OCI-LY7 (cell line): ENCODE measurements at regions not wholly inside any gene's neighbourhood (a gene's known extent, or its start where the extent isn't known, plus 50 kb on each side); places are given as distances from the start of the nearest gene placed in this dataset.
"Not testable (repeated sequence)": the region's sequence is repeated elsewhere in the genome, so short reads cannot be mapped to it uniquely, and the experiment has no call there.

Experiments used
- BruUV-seq: library from RNA; stranded (reverse); fragments of 400-500 nt; replicated peaks from 2 replicates; lab custom pipeline; 2021; lab: Mats Ljungman, UMichigan
- CTCF ChIA-PET: fragments of 300-600 bp; sonication (Branson Sonifier 250); formaldehyde crosslinking; loops from one replicate; lab custom pipeline; 2022; ENCODE audit warnings: antibody characterized with exemption; ENCODE audit not compliant: unreplicated experiment; lab: Charles Lee
- POLR2A ChIA-PET: fragments of 300-600 bp; sonication (Branson Sonifier 250); formaldehyde crosslinking; loops from one replicate; lab custom pipeline; 2022; ENCODE audit warnings: antibody characterized with exemption; lab: Charles Lee
- DNase-seq: peaks from one replicate; pipeline ENCODE4 v3.0.0-alpha.2; 2015; ENCODE audit warnings: low spot score
- H2AFZ ChIP-seq: fragments of 200-600 bp; sonication (generic), shearing (Covaris generic); 2 replicates; pipeline ENCODE4 v1.6.1; 2014; ENCODE audit warnings: mild to moderate bottlenecking, antibody characterized with exemption, low read length, moderate library complexity
- H3K27ac ChIP-seq: fragments of 200-600 bp; sonication (generic); 2 replicates; pipeline ENCODE4 v1.5.1; 2014; ENCODE audit warnings: mixed run types, low read depth, mild to moderate bottlenecking, moderate library complexity, low read length, inconsistent platforms; ENCODE audit not compliant: poor library complexity, severe bottlenecking
- H3K36me3 ChIP-seq: fragments of 200-600 bp; sonication (generic); 2 replicates; pipeline ENCODE4 v1.6.1; 2014; ENCODE audit warnings: mild to moderate bottlenecking, antibody characterized with exemption, low read length, moderate library complexity, mixed read lengths; ENCODE audit not compliant: insufficient read depth
- H3K4me1 ChIP-seq: fragments of 200-600 bp; sonication (generic); 2 replicates; pipeline ENCODE4 v1.5.1; 2014; ENCODE audit warnings: mild to moderate bottlenecking, low read length; ENCODE audit not compliant: insufficient read depth, poor library complexity, severe bottlenecking
- H3K4me2 ChIP-seq: fragments of 200-600 bp; sonication (generic); 2 replicates; pipeline ENCODE4 v1.6.1; 2014; ENCODE audit warnings: mild to moderate bottlenecking, low read length
- H3K4me3 ChIP-seq: fragments of 200-600 bp; sonication (generic); 2 replicates; pipeline ENCODE4 v1.5.1; 2014; ENCODE audit warnings: mild to moderate bottlenecking, low read depth, low read length; ENCODE audit not compliant: poor library complexity, severe bottlenecking
- H3K79me2 ChIP-seq: fragments of 200-600 bp; sonication (generic); 2 replicates; pipeline ENCODE4 v1.6.1; 2016; ENCODE audit warnings: low read depth, mild to moderate bottlenecking, low read length, moderate library complexity, mixed read lengths; ENCODE audit not compliant: insufficient read depth
- H3K9me2 ChIP-seq: fragments of 200-600 bp; sonication (generic); 2 replicates; pipeline ENCODE4 v1.6.1; 2016; ENCODE audit warnings: mild to moderate bottlenecking, low read length, mixed read lengths; ENCODE audit not compliant: insufficient read depth
- H3K9me3 ChIP-seq: fragments of 200-600 bp; sonication (generic); 2 replicates; pipeline ENCODE4 v1.6.1; 2014; ENCODE audit warnings: mild to moderate bottlenecking, mixed run types, low read length, mixed read lengths
- H4K20me1 ChIP-seq: fragments of 200-600 bp; sonication (generic); 2 replicates; pipeline ENCODE4 v1.6.1; 2014; ENCODE audit warnings: mild to moderate bottlenecking, antibody characterized with exemption, low read length, moderate library complexity, mixed read lengths; ENCODE audit not compliant: insufficient read depth
- CTCF ChIP-seq: fragments of 200-600 bp; sonication (generic); conservative IDR thresholded peaks from 2 replicates; pipeline ENCODE4 v1.5.1; 2014; ENCODE audit warnings: mild to moderate bottlenecking, antibody characterized with exemption, low read length, moderate library complexity, mixed read lengths
- EZH2phosphoT487 ChIP-seq: fragments of 200-600 bp; sonication (generic); IDR thresholded peaks from 2 replicates; pipeline ENCODE4 v1.6.1; 2018; ENCODE audit warnings: low read depth, borderline replicate concordance, mild to moderate bottlenecking, mixed run types, antibody characterized with exemption, low read length, moderate library complexity, mixed read lengths
- intact Hi-C: fragments of 100-400 bp; cut with micrococcal nuclease; formaldehyde crosslinking; loops from one replicate; pipeline ENCODE4 v1.10.0; 2022; ENCODE audit not compliant: unreplicated experiment

GRCh38 chr7:50851451-50851850, 68.8 kb upstream of the GRB10 start:
- H4K20me1 ChIP-seq, result no peaks in the 10 kb centered on the region
- no peak overlapping the region for H3K4me2 ChIP-seq
- no peak overlapping the region for H2AFZ ChIP-seq
- H3K27ac ChIP-seq, result no peak overlapping the region
- no peak overlapping the region for H3K4me3 ChIP-seq
- BruUV-seq, result no TSS peak
- TF ChIP-seq CTCF (no peak), EZH2phosphoT487 (no peak)
- CTCF ChIA-PET, result no interaction called here
- no peak for DNase-seq
- POLR2A ChIA-PET, result interaction anchor here (0.7 kb wide), 1 partner anchor 1035 kb away, joined by 3 read pairs; no protein-coding TSS in a partner anchor
- H3K9me2 ChIP-seq, result no peaks in the 10 kb centered on the region
- intact Hi-C loops, result no loop called here
- no peaks in the 10 kb centered on the region for H3K9me3 ChIP-seq
- H3K79me2 ChIP-seq, result no peaks in the 10 kb centered on the region
- no peaks in the 10 kb centered on the region for H3K4me1 ChIP-seq
- no peaks in the 10 kb centered on the region for H3K36me3 ChIP-seq

- POLR2A ChIA-PET, result no interaction called here
- intact Hi-C loops, result no loop called here
- CTCF ChIA-PET, result no interaction called here
- H2AFZ ChIP-seq, result no peak overlapping the region
- no TSS peak for BruUV-seq
- no peaks in the 10 kb centered on the region for H3K36me3 ChIP-seq
- no peak overlapping the region for H3K27ac ChIP-seq
- no peaks in the 10 kb centered on the region for H3K9me2 ChIP-seq
- no peak overlapping the region for H3K4me2 ChIP-seq
- DNase-seq, result no peak
- H3K4me3 ChIP-seq, result no peak overlapping the region
- H3K9me3 ChIP-seq, result no peaks in the 10 kb centered on the region
- no peak for TF ChIP-seq CTCF
- no peaks in the 10 kb centered on the region for H4K20me1 ChIP-seq
- no peaks in the 10 kb centered on the region for H3K4me1 ChIP-seq
- no peaks in the 10 kb centered on the region for H3K79me2 ChIP-seq
Measured at GRCh38 chr7:50849991-50850390, 67.3 kb upstream of the GRB10 start.

- Histone ChIP-seq H3K9me2 (no peaks in the 10 kb centered on the region), H3K27ac (no peak overlapping the region), H2AFZ (no peak overlapping the region), H4K20me1 (no peaks in the 10 kb centered on the region), H3K9me3 (no peaks in the 10 kb centered on the region), H3K36me3 (no peaks in the 10 kb centered on the region), H3K4me3 (no peak overlapping the region), H3K4me1 (no peaks in the 10 kb centered on the region), H3K79me2 (no peaks in the 10 kb centered on the region), H3K4me2 (no peak overlapping the region)
- DNase-seq, result no peak
- ChIA-PET CTCF (no interaction called here), POLR2A (interaction anchor here (0.7 kb wide), 2 partner anchors 8 to 185 kb away, joined by 3 read pairs; no protein-coding TSS in a partner anchor)
- intact Hi-C loops, result no loop called here
- BruUV-seq, result no TSS peak
- no peak for TF ChIP-seq EZH2phosphoT487
- no peak for TF ChIP-seq CTCF
Measured at GRCh38 chr7:50848203-50848602, 65.5 kb upstream of the GRB10 start.

GRCh38 chr7:50844861-50845260, 62.2 kb upstream of the GRB10 start:
- DNase-seq, H4K20me1 ChIP-seq, H3K4me3 ChIP-seq, CTCF ChIA-PET, H3K79me2 ChIP-seq, H3K4me1 ChIP-seq, H3K9me2 ChIP-seq, POLR2A ChIA-PET, H3K27ac ChIP-seq, H3K36me3 ChIP-seq, H3K4me2 ChIP-seq, H2AFZ ChIP-seq, BruUV-seq, intact Hi-C loops, H3K9me3 ChIP-seq: not testable (repeated sequence)
